ENCODE measurements at regions not wholly inside any gene's neighbourhood (a gene's known extent, or its start where the extent isn't known, plus 50 kb on each side); places are given as distances from the start of the nearest gene placed in this dataset.
"Not testable (repeated sequence)": the region's sequence is repeated elsewhere in the genome, so short reads cannot be mapped to it uniquely, and the experiment has no call there.

DNA sequence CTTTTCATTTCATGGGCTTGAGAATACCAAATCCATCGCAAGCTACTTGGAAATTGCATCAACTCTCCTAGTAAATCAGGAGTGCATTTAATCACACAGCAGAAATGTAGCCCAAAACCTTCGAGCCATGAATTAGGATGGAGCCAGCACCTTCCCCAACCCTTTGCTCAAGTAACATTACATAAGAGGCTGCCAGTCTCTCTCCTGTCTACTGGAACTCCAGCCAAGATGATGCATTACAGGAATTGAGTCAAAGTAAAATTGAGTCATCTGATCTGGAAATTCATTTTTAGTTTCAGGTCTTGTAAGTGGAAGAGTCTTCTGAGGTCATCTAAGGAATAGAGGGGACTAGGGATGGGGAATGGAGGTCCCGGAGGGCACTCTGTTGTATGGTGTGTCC is 69.7 kb upstream of the FHIP2A start:
- no peak overlapping the region for H3K4me3 ChIP-seq (ENCODE audit: low read depth, low read length)
- TF ChIP-seq, protein P1, sequence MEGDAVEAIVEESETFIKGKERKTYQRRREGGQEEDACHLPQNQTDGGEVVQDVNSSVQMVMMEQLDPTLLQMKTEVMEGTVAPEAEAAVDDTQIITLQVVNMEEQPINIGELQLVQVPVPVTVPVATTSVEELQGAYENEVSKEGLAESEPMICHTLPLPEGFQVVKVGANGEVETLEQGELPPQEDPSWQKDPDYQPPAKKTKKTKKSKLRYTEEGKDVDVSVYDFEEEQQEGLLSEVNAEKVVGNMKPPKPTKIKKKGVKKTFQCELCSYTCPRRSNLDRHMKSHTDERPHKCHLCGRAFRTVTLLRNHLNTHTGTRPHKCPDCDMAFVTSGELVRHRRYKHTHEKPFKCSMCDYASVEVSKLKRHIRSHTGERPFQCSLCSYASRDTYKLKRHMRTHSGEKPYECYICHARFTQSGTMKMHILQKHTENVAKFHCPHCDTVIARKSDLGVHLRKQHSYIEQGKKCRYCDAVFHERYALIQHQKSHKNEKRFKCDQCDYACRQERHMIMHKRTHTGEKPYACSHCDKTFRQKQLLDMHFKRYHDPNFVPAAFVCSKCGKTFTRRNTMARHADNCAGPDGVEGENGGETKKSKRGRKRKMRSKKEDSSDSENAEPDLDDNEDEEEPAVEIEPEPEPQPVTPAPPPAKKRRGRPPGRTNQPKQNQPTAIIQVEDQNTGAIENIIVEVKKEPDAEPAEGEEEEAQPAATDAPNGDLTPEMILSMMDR (conservative IDR thresholded peaks at IDR 0.05; ENCODE audit: low read depth, low read length), result no peak
- no peak for DNase-seq (ENCODE audit: low read depth)

DNA sequence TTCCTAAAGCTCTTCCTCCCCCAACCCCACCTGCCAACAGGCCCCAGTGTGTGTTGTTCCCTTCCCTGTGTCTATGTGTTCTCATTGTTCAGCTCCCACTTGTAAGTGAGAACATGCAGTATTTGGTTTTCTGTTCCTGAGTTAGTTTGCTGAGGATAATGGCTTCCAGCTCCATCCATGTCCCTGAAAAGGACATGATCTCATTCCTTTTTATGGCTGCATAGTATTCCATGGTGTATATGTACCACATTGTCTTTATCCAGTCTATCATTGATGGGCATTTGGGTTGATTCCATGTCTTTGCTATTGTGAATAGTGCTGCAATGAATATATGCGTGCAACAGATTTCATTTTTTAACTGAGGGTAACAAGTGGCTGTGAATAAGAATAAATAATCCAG is 69.0 kb upstream of the FHIP2A start:
- DNase-seq (ENCODE audit: low read depth); H3K4me3 ChIP-seq (ENCODE audit: low read depth, low read length): not testable (repeated sequence)

GRCh38 chr10:114753126-114753525 is 68.5 kb upstream of the FHIP2A start:
- DNase-seq (ENCODE audit: low read depth), result no peak
- no peak overlapping the region for H3K4me3 ChIP-seq (ENCODE audit: low read depth, low read length)
- TF ChIP-seq, protein P1 (conservative IDR thresholded peaks at IDR 0.05; ENCODE audit: low read depth, low read length), result no peak

DNA sequence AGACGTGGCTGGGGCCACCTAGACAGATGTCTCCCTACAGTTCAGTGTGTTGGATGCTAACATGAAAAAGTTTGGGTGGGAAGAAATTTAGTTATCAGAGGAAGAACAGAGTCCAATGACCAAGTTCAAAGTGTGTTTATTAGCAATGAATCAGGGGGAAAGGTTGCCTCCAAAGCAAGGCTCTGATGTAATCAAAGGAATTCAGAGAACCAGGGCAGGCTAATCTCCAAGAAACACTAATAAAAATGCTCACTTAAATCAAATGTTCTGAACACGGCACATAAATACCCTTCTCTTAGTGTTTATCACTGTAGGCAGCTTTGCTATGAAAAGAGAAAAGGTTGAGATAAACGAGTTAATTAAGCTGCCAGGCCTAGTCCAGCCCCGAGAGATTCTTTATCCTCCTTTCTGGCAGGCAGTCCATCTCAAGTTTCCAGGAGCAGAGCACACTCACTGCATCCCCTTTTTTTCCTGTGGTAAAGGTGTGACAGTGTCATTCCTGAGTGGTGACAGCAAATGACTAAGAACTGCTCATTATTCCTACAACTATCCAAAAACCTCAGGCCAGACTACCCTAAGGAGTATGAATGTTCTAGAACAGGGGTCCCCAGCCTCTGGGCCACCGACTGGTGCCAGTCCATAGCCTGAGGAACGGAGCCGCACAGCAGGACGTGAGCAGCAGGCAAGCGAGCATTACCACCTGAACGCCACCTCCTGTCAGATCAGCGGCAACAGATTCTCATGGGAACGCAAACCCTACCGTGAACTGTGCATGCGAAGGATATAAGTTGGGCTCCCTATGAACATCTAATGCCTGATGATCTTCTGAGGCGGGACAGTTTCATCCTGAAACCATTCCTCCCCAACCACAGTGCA is 66.9 kb upstream of the FHIP2A start:
- H3K4me3 ChIP-seq (ENCODE audit: low read depth, low read length), result no peak overlapping the region
- no peak for DNase-seq (ENCODE audit: low read depth)
- TF ChIP-seq, protein P1 (conservative IDR thresholded peaks at IDR 0.05; ENCODE audit: low read depth, low read length), result no peak

GRCh38 chr10:114755537-114755936 is 66.0 kb upstream of the FHIP2A start:
- no peak overlapping the region for H3K4me3 ChIP-seq (ENCODE audit: low read depth, low read length)
- no peak for DNase-seq (ENCODE audit: low read depth)
- TF ChIP-seq, protein P1 (conservative IDR thresholded peaks at IDR 0.05; ENCODE audit: low read depth, low read length), result no peak

- DNase-seq (ENCODE audit: low read depth), result no peak
- no peak overlapping the region for H3K4me3 ChIP-seq (ENCODE audit: low read depth, low read length)
- TF ChIP-seq, protein P1 (conservative IDR thresholded peaks at IDR 0.05; ENCODE audit: low read depth, low read length), result no peak
These were observed 63.2 kb upstream of the FHIP2A start for GRCh38 chr10:114758331-114758730.

DNA sequence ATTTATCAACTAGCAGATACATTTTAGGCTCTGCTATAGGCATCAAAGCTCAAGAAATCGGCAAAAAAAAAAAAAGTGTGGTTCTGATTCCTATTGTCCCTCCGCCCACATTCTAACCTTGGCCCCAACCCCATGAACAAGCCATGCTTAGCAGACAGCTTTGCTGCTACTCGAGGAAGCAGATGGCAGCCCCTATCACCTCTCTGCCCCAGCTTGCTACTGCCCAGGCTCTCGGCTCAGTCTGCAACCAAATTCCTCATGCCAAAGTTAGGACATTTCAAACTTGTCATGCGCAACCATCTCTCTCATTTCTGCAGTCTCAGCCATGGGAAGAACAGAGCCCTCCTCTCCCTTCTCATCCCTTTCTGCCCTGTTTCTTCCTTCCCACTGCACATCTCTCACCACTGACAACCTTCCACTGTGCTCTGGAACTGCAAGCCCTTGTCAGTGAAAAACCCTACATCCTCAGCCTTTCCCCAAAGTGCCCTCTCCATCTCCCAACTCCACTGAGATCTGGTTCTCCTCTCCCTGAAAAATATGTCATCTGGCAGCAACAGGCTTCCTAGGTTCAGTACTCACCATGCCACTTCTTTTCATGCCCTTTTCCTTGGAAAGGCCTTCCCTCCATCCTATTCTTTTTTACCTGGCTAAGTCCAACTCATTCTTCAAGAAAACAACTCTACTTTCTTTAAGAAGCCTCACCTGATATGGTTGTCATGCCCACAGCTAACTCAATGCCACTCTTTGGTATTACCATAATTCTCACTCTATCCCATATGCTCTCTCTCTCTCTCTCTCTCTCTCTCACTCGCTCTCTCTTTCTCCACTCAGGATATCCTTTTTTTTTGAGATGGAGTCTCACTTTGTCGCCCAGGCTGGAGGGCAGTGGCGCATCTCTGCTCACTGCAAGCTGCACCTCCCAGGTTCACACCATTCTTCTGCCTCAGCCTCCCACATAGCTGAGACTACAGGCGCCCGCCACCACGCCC is 60.1 kb upstream of the FHIP2A start:
- TF ChIP-seq, protein P1 (conservative IDR thresholded peaks at IDR 0.05; ENCODE audit: low read depth, low read length), result no peak
- no peak for DNase-seq (ENCODE audit: low read depth)
- H3K4me3 ChIP-seq (ENCODE audit: low read depth, low read length), result no peak overlapping the region
